ENCODE measurements at regions not wholly inside any gene's neighbourhood (a gene's known extent, or its start where the extent isn't known, plus 50 kb on each side); places are given as distances from the start of the nearest gene placed in this dataset.

DNA sequence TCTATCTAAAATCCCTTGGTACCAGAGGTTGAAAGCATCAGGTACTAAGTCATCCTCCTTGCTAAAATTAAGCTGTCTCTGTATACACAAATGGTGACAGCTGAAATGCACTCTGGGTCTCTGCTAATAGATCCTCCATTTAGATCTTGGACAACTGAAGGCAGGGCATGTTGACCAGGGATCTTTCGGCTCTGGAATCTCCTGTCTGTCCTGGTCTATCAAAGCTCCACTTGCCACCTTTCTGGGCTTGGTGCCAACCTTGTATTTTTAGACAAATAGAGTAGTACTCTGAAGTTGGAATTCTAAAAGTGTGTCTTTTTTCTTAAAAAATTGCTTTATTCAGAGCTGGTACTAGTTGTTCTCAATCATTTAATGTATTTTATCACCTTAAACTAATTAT is 135.2 kb upstream of the HMHB1 start:
- Histone ChIP-seq H3K4me1 (ENCODE audit: low read length) (peaks cover 11% of the 10 kb centered on the region; the same call in 1 of the 2 replicates), H4K20me1 (ENCODE audit: insufficient read depth, low read length) (no peaks in the 10 kb centered on the region), H2AFZ (ENCODE audit: low read length) (no peak overlapping the region), H3K79me2 (ENCODE audit: low read length) (no peaks in the 10 kb centered on the region), H3K27me3 (replicated peaks; ENCODE audit: insufficient read depth, low read length) (no peaks in the 10 kb centered on the region), H3K36me3 (replicated peaks; ENCODE audit: insufficient read depth, low read length) (no peaks in the 10 kb centered on the region), H3K4me3 (ENCODE audit: low read length) (no peak overlapping the region), H3F3A (ENCODE audit: insufficient read depth, low read length) (no peaks in the 10 kb centered on the region), H3K9me3 (replicated peaks; ENCODE audit: insufficient read depth, low read length) (no peaks in the 10 kb centered on the region), H3K4me2 (ENCODE audit: low read depth, low read length) (no peak overlapping the region), H3K27ac (ENCODE audit: low read length) (no peak overlapping the region), H3K9me2 (replicated peaks; ENCODE audit: insufficient read depth, low read length) (no peaks in the 10 kb centered on the region), H3K9ac (ENCODE audit: low read length) (no peak overlapping the region)
- TF ChIP-seq EZH2 (optimal IDR thresholded peaks at IDR 0.05; ENCODE audit: low read depth, low read length) (no peak), EZH2phosphoT487 (IDR thresholded peaks at IDR 0.05; ENCODE audit: low read length) (no peak)
- TF ChIP-seq, protein P1, sequence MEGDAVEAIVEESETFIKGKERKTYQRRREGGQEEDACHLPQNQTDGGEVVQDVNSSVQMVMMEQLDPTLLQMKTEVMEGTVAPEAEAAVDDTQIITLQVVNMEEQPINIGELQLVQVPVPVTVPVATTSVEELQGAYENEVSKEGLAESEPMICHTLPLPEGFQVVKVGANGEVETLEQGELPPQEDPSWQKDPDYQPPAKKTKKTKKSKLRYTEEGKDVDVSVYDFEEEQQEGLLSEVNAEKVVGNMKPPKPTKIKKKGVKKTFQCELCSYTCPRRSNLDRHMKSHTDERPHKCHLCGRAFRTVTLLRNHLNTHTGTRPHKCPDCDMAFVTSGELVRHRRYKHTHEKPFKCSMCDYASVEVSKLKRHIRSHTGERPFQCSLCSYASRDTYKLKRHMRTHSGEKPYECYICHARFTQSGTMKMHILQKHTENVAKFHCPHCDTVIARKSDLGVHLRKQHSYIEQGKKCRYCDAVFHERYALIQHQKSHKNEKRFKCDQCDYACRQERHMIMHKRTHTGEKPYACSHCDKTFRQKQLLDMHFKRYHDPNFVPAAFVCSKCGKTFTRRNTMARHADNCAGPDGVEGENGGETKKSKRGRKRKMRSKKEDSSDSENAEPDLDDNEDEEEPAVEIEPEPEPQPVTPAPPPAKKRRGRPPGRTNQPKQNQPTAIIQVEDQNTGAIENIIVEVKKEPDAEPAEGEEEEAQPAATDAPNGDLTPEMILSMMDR (IDR thresholded peaks at IDR 0.05; ENCODE audit: low read length) = no peak
- DNase-seq = no peak

DNA sequence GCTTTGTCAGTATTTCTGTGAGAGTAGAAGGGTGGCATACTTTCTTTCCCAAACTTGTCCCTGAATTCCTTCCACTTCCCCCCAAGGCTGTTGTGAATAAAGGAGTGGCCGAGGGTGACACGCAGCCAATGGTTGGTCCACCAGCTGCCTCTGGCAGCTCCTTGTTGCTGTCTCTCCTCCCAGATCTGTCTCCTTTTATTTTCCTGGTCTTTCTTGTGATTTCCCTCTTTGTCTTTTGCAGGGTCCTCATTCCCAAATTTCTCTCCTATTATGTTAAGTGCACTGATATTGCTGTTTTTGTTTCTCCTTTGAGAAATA is 137.5 kb upstream of the HMHB1 start:
- H3F3A ChIP-seq (ENCODE audit: insufficient read depth, low read length) = no peaks in the 10 kb centered on the region
- H3K4me3 ChIP-seq (ENCODE audit: low read length) = no peak overlapping the region
- TF ChIP-seq EZH2 (optimal IDR thresholded peaks at IDR 0.05; ENCODE audit: low read depth, low read length) (no peak), EZH2phosphoT487 (IDR thresholded peaks at IDR 0.05; ENCODE audit: low read length) (no peak)
- TF ChIP-seq, protein P1 (IDR thresholded peaks at IDR 0.05; ENCODE audit: low read length) = no peak
- H3K27ac ChIP-seq (ENCODE audit: low read length) = no peak overlapping the region
- H4K20me1 ChIP-seq (ENCODE audit: insufficient read depth, low read length) = no peaks in the 10 kb centered on the region
- no peaks in the 10 kb centered on the region for H3K27me3 ChIP-seq (replicated peaks; ENCODE audit: insufficient read depth, low read length)
- no peaks in the 10 kb centered on the region for H3K9me2 ChIP-seq (replicated peaks; ENCODE audit: insufficient read depth, low read length)
- no peak for DNase-seq
- no peaks in the 10 kb centered on the region for H3K79me2 ChIP-seq (ENCODE audit: low read length)
- no peak overlapping the region for H3K4me2 ChIP-seq (ENCODE audit: low read depth, low read length)
- no peak overlapping the region for H3K9ac ChIP-seq (ENCODE audit: low read length)
- no peaks in the 10 kb centered on the region for H3K36me3 ChIP-seq (replicated peaks; ENCODE audit: insufficient read depth, low read length)
- no peak overlapping the region for H2AFZ ChIP-seq (ENCODE audit: low read length)
- H3K9me3 ChIP-seq (replicated peaks; ENCODE audit: insufficient read depth, low read length) = no peaks in the 10 kb centered on the region
- H3K4me1 ChIP-seq (ENCODE audit: low read length) = peaks cover 11% of the 10 kb centered on the region; the same call in 1 of the 2 replicates

GRCh38 chr5:143673676-143674468 is 138.1 kb upstream of the HMHB1 start:
- no peaks in the 10 kb centered on the region for H3K27me3 ChIP-seq (replicated peaks; ENCODE audit: insufficient read depth, low read length)
- TF ChIP-seq EZH2 (optimal IDR thresholded peaks at IDR 0.05; ENCODE audit: low read depth, low read length) = no peak
- TF ChIP-seq, protein P1 (IDR thresholded peaks at IDR 0.05; ENCODE audit: low read length) = no peak
- TF ChIP-seq EZH2phosphoT487 (IDR thresholded peaks at IDR 0.05; ENCODE audit: low read length) = no peak
- no peak overlapping the region for H3K9ac ChIP-seq (ENCODE audit: low read length)
- no peaks in the 10 kb centered on the region for H3K9me3 ChIP-seq (replicated peaks; ENCODE audit: insufficient read depth, low read length)
- H3K4me3 ChIP-seq (ENCODE audit: low read length) = no peak overlapping the region
- no peaks in the 10 kb centered on the region for H3K79me2 ChIP-seq (ENCODE audit: low read length)
- no peak overlapping the region for H2AFZ ChIP-seq (ENCODE audit: low read length)
- no peaks in the 10 kb centered on the region for H3F3A ChIP-seq (ENCODE audit: insufficient read depth, low read length)
- H3K4me1 ChIP-seq (ENCODE audit: low read length) = peaks cover 11% of the 10 kb centered on the region; the same call in 1 of the 2 replicates
- no peaks in the 10 kb centered on the region for H3K9me2 ChIP-seq (replicated peaks; ENCODE audit: insufficient read depth, low read length)
- H3K27ac ChIP-seq (ENCODE audit: low read length) = no peak overlapping the region
- no peak overlapping the region for H3K4me2 ChIP-seq (ENCODE audit: low read depth, low read length)
- DNase-seq = no peak
- no peaks in the 10 kb centered on the region for H3K36me3 ChIP-seq (replicated peaks; ENCODE audit: insufficient read depth, low read length)
- no peaks in the 10 kb centered on the region for H4K20me1 ChIP-seq (ENCODE audit: insufficient read depth, low read length)

All from MM.1S (cell line).